Ovary (tissue), 3 donors: ENCODE measurements at regions not wholly inside any gene's neighbourhood (a gene's known extent, or its start where the extent isn't known, plus 50 kb on each side); places are given as distances from the start of the nearest gene placed in this dataset.

Experiments used
- CTCF ChIP-seq, 3 donors: fragments of 450-650 bp in 2 of 3; fragments of 200-600 bp in 1 of 3; IDR thresholded peaks; one replicate each; pipeline versions ENCODE4 v1.5.1 to v1.8.0; 2016 to 2022; ENCODE audit warnings: antibody characterized with exemption in 3 of 3, mild to moderate bottlenecking in 1 of 3
- POLR2A ChIP-seq: fragments of 450-650 bp; IDR thresholded peaks from one replicate; pipeline ENCODE4 v1.6.1; 2017; ENCODE audit warnings: antibody characterized with exemption, mild to moderate bottlenecking, moderate library complexity
- donor health status: DM: no; HTN: no; CAD: no.

DNA sequence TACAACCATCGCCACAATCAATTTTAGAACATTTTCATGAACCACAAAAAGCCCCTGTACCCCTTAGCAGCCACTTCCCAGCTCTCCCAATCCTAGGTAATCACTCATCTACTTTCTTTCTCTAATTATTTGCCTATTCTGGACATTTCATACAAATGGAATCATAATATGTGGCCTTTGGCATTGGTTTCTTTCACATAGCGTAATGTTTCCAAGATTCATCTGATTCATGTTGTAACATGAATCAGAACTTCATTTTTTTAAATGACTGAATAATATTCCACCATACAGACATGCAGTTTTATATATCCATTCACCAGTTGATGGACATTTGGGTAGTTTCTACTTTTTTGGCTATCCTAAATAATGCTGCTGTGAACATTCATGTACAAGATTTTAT, 56.2 kb upstream of the RCN1 start:
- TF ChIP-seq POLR2A (no peak), CTCF (IDR thresholded peaks at IDR 0.05) (no peak)
